Ovary (tissue), 7 donors: ENCODE measurements at regions not wholly inside any gene's neighbourhood (a gene's known extent, or its start where the extent isn't known, plus 50 kb on each side); places are given as distances from the start of the nearest gene placed in this dataset.

ENCODE experiments used
- DNase-seq, 5 donors: peaks; one replicate each; pipeline ENCODE4 v3.0.0-alpha.2; 2019 to 2020
- H3K27ac ChIP-seq, 2 donors: fragments of 200-600 bp; one replicate each; pipeline versions ENCODE4 v1.5.1 to v1.8.0; 2019 to 2022
- H3K27me3 ChIP-seq: fragments of 200-600 bp; one replicate; pipeline ENCODE4 v1.8.0; 2022
- H3K36me3 ChIP-seq: fragments of 200-600 bp; sonication (generic); one replicate; pipeline ENCODE4 v1.5.1; 2019
- H3K4me1 ChIP-seq: one replicate; pipeline ENCODE4 v1.8.1; 2013; ENCODE audit warnings: mild to moderate bottlenecking, moderate library complexity; ENCODE audit not compliant: insufficient read depth
- H3K4me3 ChIP-seq: fragments of 200-600 bp; sonication (generic); one replicate; pipeline ENCODE4 v1.5.1; 2017
- H3K9me3 ChIP-seq, 2 donors: fragments of 200-600 bp in 1 of 2; sonication (generic) in 1 of 2; one replicate each; pipeline versions ENCODE4 v1.5.1 to v1.8.1; 2013 to 2019; ENCODE audit warnings: mild to moderate bottlenecking in 1 of 2, moderate library complexity in 1 of 2
- EP300 ChIP-seq: sonication (generic); formaldehyde crosslinking; IDR thresholded peaks from one replicate; pipeline ENCODE4 v1.6.1; 2017; ENCODE audit warnings: antibody characterized with exemption
- POLR2A ChIP-seq: fragments of 450-650 bp; IDR thresholded peaks from one replicate; pipeline ENCODE4 v1.6.1; 2017; ENCODE audit warnings: antibody characterized with exemption, mild to moderate bottlenecking, moderate library complexity
- WGBS, 3 donors: extraction: QIAGEN DNeasy Blood & Tissue Kit in 1 of 3; methylation state at CpG; one replicate each; pipeline versions ENCODE4 v1.1.5 to v1.1.7; 2013 to 2017; 5-methylcytosine and 5-hydroxymethylcytosine counted together
- intact Hi-C, 4 donors: fragments of 100-400 bp; cut with DNase I; formaldehyde crosslinking; loops; one replicate each; pipeline versions ENCODE4 v1.11.0 to v1.15.1; 2022 to 2023
- TF ChIP-seq, protein P1 (sequence below), 3 donors: fragments of 450-650 bp in 2 of 3; fragments of 200-600 bp in 1 of 3; IDR thresholded peaks; one replicate each; pipeline versions ENCODE4 v1.5.1 to v1.8.0; 2016 to 2022; ENCODE audit warnings: antibody characterized with exemption in 3 of 3, mild to moderate bottlenecking in 1 of 3
- donor health status: DM: no; HTN: no; CAD: no; lungs with moderate emphysema.
- donor health status: DM: no; HTN: no; CAD: no.
- donor health status: Bipolar disorder and iron deficiency.
- donor health status: DM: no; HTN: no; CAD: no.
- donor health status: DM: yes; HTN: yes; CAD: no.

DNA sequence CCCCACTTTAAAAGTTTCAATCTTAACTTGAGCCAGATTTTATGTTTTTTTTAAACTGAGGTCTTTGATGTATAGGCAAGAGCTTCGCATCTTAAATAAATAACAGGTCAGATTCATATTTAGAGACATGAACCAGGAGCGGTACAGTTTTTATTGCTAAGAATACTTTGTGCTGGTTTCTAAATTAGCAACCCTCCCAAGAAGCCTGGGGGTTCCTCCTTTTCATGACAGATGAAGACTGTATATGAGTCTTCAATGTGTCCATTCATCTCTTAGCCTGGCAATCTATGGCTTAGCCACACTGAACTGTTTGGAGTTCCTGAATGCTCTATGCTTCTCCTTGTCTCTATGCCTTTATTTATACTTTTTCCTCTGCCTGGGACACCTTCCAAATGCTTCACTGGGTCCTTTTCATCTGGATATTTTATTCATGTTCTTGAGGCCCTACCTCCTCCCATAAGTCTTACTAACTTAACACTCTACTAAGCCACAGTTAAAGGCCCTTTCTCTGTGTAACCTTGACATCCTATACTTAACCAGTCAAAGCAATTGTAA is 338.6 kb downstream of the INSC start:
- no peaks in the 10 kb centered on the region for H3K4me1 ChIP-seq
- H3K9me3 ChIP-seq: no peaks in the 10 kb centered on the region
- no peak overlapping the region for H3K27ac ChIP-seq
- 80 to 92% (median 81%) methylated on average over 2 of the region's 2 CpGs for WGBS, 3 donors
- DNase-seq: no peak
- TF ChIP-seq, protein P1, sequence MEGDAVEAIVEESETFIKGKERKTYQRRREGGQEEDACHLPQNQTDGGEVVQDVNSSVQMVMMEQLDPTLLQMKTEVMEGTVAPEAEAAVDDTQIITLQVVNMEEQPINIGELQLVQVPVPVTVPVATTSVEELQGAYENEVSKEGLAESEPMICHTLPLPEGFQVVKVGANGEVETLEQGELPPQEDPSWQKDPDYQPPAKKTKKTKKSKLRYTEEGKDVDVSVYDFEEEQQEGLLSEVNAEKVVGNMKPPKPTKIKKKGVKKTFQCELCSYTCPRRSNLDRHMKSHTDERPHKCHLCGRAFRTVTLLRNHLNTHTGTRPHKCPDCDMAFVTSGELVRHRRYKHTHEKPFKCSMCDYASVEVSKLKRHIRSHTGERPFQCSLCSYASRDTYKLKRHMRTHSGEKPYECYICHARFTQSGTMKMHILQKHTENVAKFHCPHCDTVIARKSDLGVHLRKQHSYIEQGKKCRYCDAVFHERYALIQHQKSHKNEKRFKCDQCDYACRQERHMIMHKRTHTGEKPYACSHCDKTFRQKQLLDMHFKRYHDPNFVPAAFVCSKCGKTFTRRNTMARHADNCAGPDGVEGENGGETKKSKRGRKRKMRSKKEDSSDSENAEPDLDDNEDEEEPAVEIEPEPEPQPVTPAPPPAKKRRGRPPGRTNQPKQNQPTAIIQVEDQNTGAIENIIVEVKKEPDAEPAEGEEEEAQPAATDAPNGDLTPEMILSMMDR (IDR thresholded peaks at IDR 0.05): no peak
- TF ChIP-seq EP300: no peak
- TF ChIP-seq POLR2A: no peak
- intact Hi-C loops: no loop called here
- H3K4me3 ChIP-seq: no peak overlapping the region
- H3K27me3 ChIP-seq: no peaks in the 10 kb centered on the region
- H3K36me3 ChIP-seq: no peaks in the 10 kb centered on the region

DNA sequence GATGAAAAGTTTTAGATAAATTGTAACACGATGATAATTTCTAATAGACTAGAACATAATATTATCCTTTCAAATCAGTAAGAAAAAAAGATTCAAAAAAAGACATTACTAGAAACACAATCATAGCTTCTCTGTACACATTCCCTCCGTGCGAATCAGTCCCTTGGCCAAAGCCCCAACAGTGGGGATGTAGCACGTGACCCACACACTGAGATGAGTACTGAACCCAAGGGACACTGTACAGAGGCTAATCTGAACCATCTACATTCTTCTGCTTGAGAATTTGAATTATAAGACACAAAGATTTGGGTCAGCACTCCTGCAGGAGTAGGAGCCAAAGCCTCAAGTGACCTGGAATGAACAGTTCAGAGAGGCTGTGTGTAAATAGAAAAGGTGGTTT is 353.7 kb downstream of the INSC start:
- 61 to 70% (median 61%) methylated on average over 4 of the region's 4 CpGs for WGBS, 3 donors
- intact Hi-C loops: no loop called here
- TF ChIP-seq EP300 (no peak), POLR2A (no peak)
- TF ChIP-seq, protein P1 (IDR thresholded peaks at IDR 0.05): no peak
- Histone ChIP-seq H3K36me3 (no peaks in the 10 kb centered on the region), H3K4me1 (no peaks in the 10 kb centered on the region), H3K27ac (no peak overlapping the region), H3K9me3 (no peaks in the 10 kb centered on the region), H3K27me3 (no peaks in the 10 kb centered on the region), H3K4me3 (no peak overlapping the region)
- no peak for DNase-seq

GRCh38 chr11:15471048-15471894 is 356.5 kb downstream of the INSC start:
- H3K9me3 ChIP-seq: no peaks in the 10 kb centered on the region
- WGBS, 3 donors: 79 to 86% (median 79%) methylated on average over 7 of the region's 7 CpGs
- no peak overlapping the region for H3K27ac ChIP-seq
- H3K4me1 ChIP-seq: no peaks in the 10 kb centered on the region
- no peak for TF ChIP-seq POLR2A
- TF ChIP-seq EP300: no peak
- TF ChIP-seq, protein P1 (IDR thresholded peaks at IDR 0.05): no peak
- H3K4me3 ChIP-seq: no peak overlapping the region
- H3K36me3 ChIP-seq: no peaks in the 10 kb centered on the region
- intact Hi-C loops: no loop called here
- H3K27me3 ChIP-seq: no peaks in the 10 kb centered on the region
- DNase-seq: no peak

DNA sequence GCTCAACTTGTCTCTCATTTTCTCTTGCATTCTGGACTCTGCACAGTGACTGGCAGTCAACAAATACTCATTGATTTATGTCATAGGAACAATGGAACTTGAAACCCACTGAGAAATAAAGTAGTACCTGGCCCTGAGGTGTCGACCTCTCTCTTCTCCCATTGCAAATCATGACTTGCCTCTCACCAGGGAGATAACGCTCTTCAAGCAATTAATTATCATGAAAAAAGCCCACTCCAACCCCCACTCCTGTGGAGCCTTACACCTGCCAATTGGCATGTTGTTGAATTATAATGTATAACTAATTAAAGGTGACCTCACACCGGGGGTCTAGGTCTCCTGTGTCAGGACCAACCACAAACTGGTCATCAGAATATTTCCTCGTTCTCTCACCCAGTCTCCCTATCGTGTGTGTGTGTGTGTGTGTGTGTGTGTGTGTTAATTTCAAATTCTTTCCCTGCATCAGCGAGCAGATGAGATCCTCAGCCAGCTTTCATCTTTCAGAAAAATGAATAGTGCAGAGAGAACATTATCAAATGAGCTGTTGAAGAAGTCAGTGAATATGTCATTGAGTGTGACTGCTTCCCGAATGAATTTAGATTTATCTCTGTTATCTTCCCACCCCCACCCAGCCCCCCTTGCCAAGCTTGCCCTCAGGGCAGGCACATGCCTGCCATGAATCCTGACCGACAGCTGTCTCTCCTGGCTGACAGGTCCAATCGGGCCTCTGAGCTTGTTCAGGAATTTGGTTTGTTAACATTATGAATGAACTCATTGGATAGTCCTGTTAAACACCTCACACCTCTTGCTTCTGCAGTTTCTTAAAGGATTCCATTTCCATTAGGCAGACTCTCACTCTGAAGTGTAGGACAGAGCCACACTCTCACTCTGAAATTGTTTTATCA is 357.4 kb downstream of the INSC start:
- no peaks in the 10 kb centered on the region for H3K4me1 ChIP-seq
- no peaks in the 10 kb centered on the region for H3K27me3 ChIP-seq
- no peak overlapping the region for H3K4me3 ChIP-seq
- TF ChIP-seq POLR2A (no peak), EP300 (no peak)
- TF ChIP-seq, protein P1 (IDR thresholded peaks at IDR 0.05): no peak
- 21 to 36% (median 24%) methylated on average over 9 of the region's 9 CpGs for WGBS, 3 donors
- H3K27ac ChIP-seq: no peak overlapping the region
- no peaks in the 10 kb centered on the region for H3K36me3 ChIP-seq
- intact Hi-C loops: no loop called here
- no peak for DNase-seq
- H3K9me3 ChIP-seq: no peaks in the 10 kb centered on the region
